IMR-90 (cell line): ENCODE measurements at regions not wholly inside any gene's neighbourhood (a gene's known extent, or its start where the extent isn't known, plus 50 kb on each side); places are given as distances from the start of the nearest gene placed in this dataset.

ENCODE experiments used
- CTCF ChIP-seq: conservative IDR thresholded peaks from 2 replicates; pipeline ENCODE4 v1.5.1; 2012; ENCODE audit warnings: mild to moderate bottlenecking, low read depth, low read length, improper control_type of control experiment
- MXI1 ChIP-seq: IDR thresholded peaks from 2 replicates; pipeline ENCODE4 v1.6.1; 2012; ENCODE audit warnings: low read depth, mild to moderate bottlenecking, low read length, moderate library complexity, borderline replicate concordance
- POLR2A ChIP-seq: IDR thresholded peaks from 2 replicates; pipeline ENCODE4 v1.6.1; 2012; ENCODE audit warnings: mild to moderate bottlenecking, low read depth, low read length

- no peak for TF ChIP-seq CTCF
- TF ChIP-seq MXI1, result no peak
- TF ChIP-seq POLR2A, result no peak
Measured at GRCh38 chr3:105277656-105278055, 89.1 kb upstream of the ALCAM start.
